ENCODE measurements at regions not wholly inside any gene's neighbourhood (a gene's known extent, or its start where the extent isn't known, plus 50 kb on each side); places are given as distances from the start of the nearest gene placed in this dataset.

GRCh38 chrX:8048466-8048865, 121.3 kb upstream of the PNPLA4 start:
- Histone ChIP-seq H3K27me3 (ENCODE audit: control insufficient read depth, insufficient read depth, low read length) (no peaks in the 10 kb centered on the region), H3K4me3 (ENCODE audit: low read depth in 2 of 2, low read length in 2 of 2) (no peak overlapping the region), H3K9me3 (ENCODE audit: control insufficient read depth, insufficient read depth, low read depth, low read length) (no peaks in the 10 kb centered on the region), H3K36me3 (ENCODE audit: control insufficient read depth, insufficient read depth, low read length) (no peaks in the 10 kb centered on the region), H3K27ac (ENCODE audit: low read length) (no peak overlapping the region), H3K4me1 (ENCODE audit: control insufficient read depth, insufficient read depth, low read length) (no peaks in the 10 kb centered on the region)
- ChIA-PET POLR2A (no interaction called here), CTCF (no interaction called here)
- in situ Hi-C loops (cut with HindIII; ENCODE audit: low pct_unique_long_range_greater_than_20kb, low sequenced_read_pairs), result no loop called here
- BruUV-seq (replicated peaks), result no TSS peak
- TF ChIP-seq SIN3A (IDR thresholded peaks at IDR 0.05; ENCODE audit: borderline replicate concordance, insufficient read depth, low read depth, low read length) (no peak), POLR2AphosphoS5 (IDR thresholded peaks at IDR 0.05; ENCODE audit: low read depth, low read length) (no peak), TCF7L2 (IDR thresholded peaks at IDR 0.05; ENCODE audit: low read depth, low read length) (no peak)
- ATAC-seq, result no peak
- DNase-seq (ENCODE audit: low read depth, low spot score), result no peak
- intact Hi-C loops (cut with micrococcal nuclease; ENCODE audit: unreplicated experiment), result no loop called here

- CTCF ChIA-PET, result no interaction called here
- intact Hi-C loops (cut with micrococcal nuclease; ENCODE audit: unreplicated experiment) (no loop called here), in situ Hi-C loops (cut with HindIII; ENCODE audit: low pct_unique_long_range_greater_than_20kb, low sequenced_read_pairs) (no loop called here)
- no peaks in the 10 kb centered on the region for H3K27me3 ChIP-seq (ENCODE audit: control insufficient read depth, insufficient read depth, low read length)
- POLR2A ChIA-PET, result no interaction called here
- H3K4me1 ChIP-seq (ENCODE audit: control insufficient read depth, insufficient read depth, low read length), result no peaks in the 10 kb centered on the region
- BruUV-seq (replicated peaks), result no TSS peak
- H3K36me3 ChIP-seq (ENCODE audit: control insufficient read depth, insufficient read depth, low read length), result no peaks in the 10 kb centered on the region
- DNase-seq (ENCODE audit: low read depth, low spot score), result no peak
- H3K27ac ChIP-seq (ENCODE audit: low read length), result no peak overlapping the region
- H3K9me3 ChIP-seq (ENCODE audit: control insufficient read depth, insufficient read depth, low read depth, low read length), result no peaks in the 10 kb centered on the region
- no peak for ATAC-seq
- no peak overlapping the region for H3K4me3 ChIP-seq (ENCODE audit: low read depth in 2 of 2, low read length in 2 of 2)
- TF ChIP-seq SIN3A (IDR thresholded peaks at IDR 0.05; ENCODE audit: borderline replicate concordance, insufficient read depth, low read depth, low read length) (no peak), REST (IDR thresholded peaks at IDR 0.05; ENCODE audit: insufficient read depth in 1 of 2, low read depth in 2 of 2, low read length in 1 of 2) (no peak), TCF7L2 (IDR thresholded peaks at IDR 0.05; ENCODE audit: low read depth, low read length) (no peak), CTCF (IDR thresholded peaks at IDR 0.05) (no peak), POLR2AphosphoS5 (IDR thresholded peaks at IDR 0.05; ENCODE audit: low read depth, low read length) (no peak)
Observed at GRCh38 chrX:8044947-8045346, 117.7 kb upstream of the PNPLA4 start.

- no peak for TF ChIP-seq TCF7L2 (IDR thresholded peaks at IDR 0.05; ENCODE audit: low read depth, low read length)
- TF ChIP-seq SIN3A (IDR thresholded peaks at IDR 0.05; ENCODE audit: borderline replicate concordance, insufficient read depth, low read depth, low read length), result no peak
- no peak for TF ChIP-seq CTCF (IDR thresholded peaks at IDR 0.05)
- no peak for TF ChIP-seq POLR2AphosphoS5 (IDR thresholded peaks at IDR 0.05; ENCODE audit: low read depth, low read length)
- TF ChIP-seq REST (IDR thresholded peaks at IDR 0.05; ENCODE audit: insufficient read depth in 1 of 2, low read depth in 2 of 2, low read length in 1 of 2), result no peak
- no peaks in the 10 kb centered on the region for H3K4me1 ChIP-seq (ENCODE audit: control insufficient read depth, insufficient read depth, low read length)
- BruUV-seq (replicated peaks), result no TSS peak
Observed at GRCh38 chrX:8043546-8043945, 116.3 kb upstream of the PNPLA4 start.

More at GRCh38 chrX:8043546-8043945, 116.3 kb upstream of the PNPLA4 start:
- H3K4me3 ChIP-seq (ENCODE audit: low read depth in 2 of 2, low read length in 2 of 2), result no peak overlapping the region
- intact Hi-C loops (cut with micrococcal nuclease; ENCODE audit: unreplicated experiment), result no loop called here
- no peak for ATAC-seq
- CTCF ChIA-PET, result no interaction called here
- in situ Hi-C loops (cut with HindIII; ENCODE audit: low pct_unique_long_range_greater_than_20kb, low sequenced_read_pairs), result no loop called here
- no peaks in the 10 kb centered on the region for H3K9me3 ChIP-seq (ENCODE audit: control insufficient read depth, insufficient read depth, low read depth, low read length)
- H3K27ac ChIP-seq (ENCODE audit: low read length), result no peak overlapping the region
- H3K36me3 ChIP-seq (ENCODE audit: control insufficient read depth, insufficient read depth, low read length), result no peaks in the 10 kb centered on the region
- H3K27me3 ChIP-seq (ENCODE audit: control insufficient read depth, insufficient read depth, low read length), result no peaks in the 10 kb centered on the region
- POLR2A ChIA-PET, result no interaction called here
- no peak for DNase-seq (ENCODE audit: low read depth, low spot score)
